Hepatocyte (in vitro differentiated cells): ENCODE measurements at regions not wholly inside any gene's neighbourhood (a gene's known extent, or its start where the extent isn't known, plus 50 kb on each side); places are given as distances from the start of the nearest gene placed in this dataset.

Experiments used
- DNase-seq: peaks from one replicate; pipeline ENCODE4 v3.0.0-alpha.2; 2016; ENCODE audit warnings: low spot score
- H2AFZ ChIP-seq: fragments of 200-600 bp; sonication (generic); 2 replicates; pipeline ENCODE4 v1.6.0; 2016; ENCODE audit warnings: antibody characterized with exemption, mild to moderate bottlenecking
- H3K27ac ChIP-seq: fragments of 200-600 bp; sonication (generic); 2 replicates; pipeline ENCODE4 v1.5.1; 2016; ENCODE audit warnings: mild to moderate bottlenecking
- H3K27me3 ChIP-seq: fragments of 200-600 bp; sonication (generic); 2 replicates; pipeline ENCODE4 v1.6.1; 2016
- H3K36me3 ChIP-seq: fragments of 200-600 bp; sonication (generic); replicated peaks from 2 replicates; pipeline ENCODE4 v1.5.1; 2016; ENCODE audit warnings: low read depth; ENCODE audit not compliant: insufficient read depth
- H3K4me1 ChIP-seq: fragments of 200-600 bp; sonication (generic); 2 replicates; pipeline ENCODE4 v1.5.1; 2016; ENCODE audit warnings: mild to moderate bottlenecking, moderate library complexity; ENCODE audit not compliant: insufficient read depth
- H3K4me2 ChIP-seq: fragments of 200-600 bp; sonication (generic); 2 replicates; pipeline ENCODE4 v1.6.0; 2016
- H3K4me3 ChIP-seq: fragments of 200-600 bp; sonication (generic); 2 replicates; pipeline ENCODE4 v1.5.1; 2016; ENCODE audit warnings: mild to moderate bottlenecking
- H3K79me2 ChIP-seq: fragments of 200-600 bp; sonication (generic); 2 replicates; pipeline ENCODE4 v1.6.0; 2017; ENCODE audit warnings: mild to moderate bottlenecking
- H3K9me2 ChIP-seq: fragments of 200-600 bp; sonication (generic); replicated peaks from 2 replicates; pipeline ENCODE4 v1.6.0; 2017; ENCODE audit warnings: mild to moderate bottlenecking; ENCODE audit not compliant: insufficient read depth
- H3K9me3 ChIP-seq: fragments of 200-600 bp; sonication (generic); 2 replicates; pipeline ENCODE4 v1.5.1; 2016; ENCODE audit warnings: low read depth, mild to moderate bottlenecking
- H4K20me1 ChIP-seq: fragments of 200-600 bp; sonication (generic); 2 replicates; pipeline ENCODE4 v1.6.0; 2016; ENCODE audit warnings: mild to moderate bottlenecking; ENCODE audit not compliant: insufficient read depth, poor library complexity, severe bottlenecking
- CTCF ChIP-seq: fragments of 200-600 bp; sonication (generic); IDR thresholded peaks from 2 replicates; pipeline ENCODE4 v1.5.1; 2016; ENCODE audit warnings: antibody characterized with exemption, mild to moderate bottlenecking; ENCODE audit not compliant: poor library complexity
- EZH2 ChIP-seq: fragments of 200-600 bp; sonication (generic); IDR thresholded peaks from 2 replicates; pipeline ENCODE4 v1.6.1; 2016; ENCODE audit warnings: antibody characterized with exemption, mild to moderate bottlenecking, borderline replicate concordance
- EZH2phosphoT487 ChIP-seq: fragments of 200-600 bp; sonication (generic); IDR thresholded peaks from one replicate; pipeline ENCODE4 v1.6.1; 2018; ENCODE audit warnings: antibody characterized with exemption, mild to moderate bottlenecking, low read depth, moderate library complexity; ENCODE audit not compliant: unreplicated experiment, severe bottlenecking
- WGBS: methylation state at CpG from one replicate; pipeline ENCODE4 v1.1.6; 2016; ENCODE audit warnings: low lambda C conversion rate; ENCODE audit errors: missing lambda C conversion rate; 5-methylcytosine and 5-hydroxymethylcytosine counted together

GRCh38 chr21:22764222-22764621 lies 1766.0 kb downstream of the NCAM2 start:
- Histone ChIP-seq H3K36me3 (no peaks in the 10 kb centered on the region), H3K79me2 (no peaks in the 10 kb centered on the region), H3K4me3 (no peak overlapping the region), H3K9me3 (no peaks in the 10 kb centered on the region), H3K4me1 (no peaks in the 10 kb centered on the region), H2AFZ (no peak overlapping the region), H3K4me2 (no peak overlapping the region), H3K9me2 (no peaks in the 10 kb centered on the region), H3K27ac (no peak overlapping the region), H3K27me3 (no peaks in the 10 kb centered on the region), H4K20me1 (no peaks in the 10 kb centered on the region)
- 77% methylated on average over 3 of the region's 3 CpGs for WGBS
- DNase-seq: no peak
- TF ChIP-seq EZH2: no peak
- no peak for TF ChIP-seq EZH2phosphoT487
- no peak for TF ChIP-seq CTCF

- no peaks in the 10 kb centered on the region for H3K27me3 ChIP-seq
- no peak overlapping the region for H3K4me3 ChIP-seq
- no peaks in the 10 kb centered on the region for H3K9me3 ChIP-seq
- DNase-seq: no peak
- no peaks in the 10 kb centered on the region for H3K9me2 ChIP-seq
- H3K36me3 ChIP-seq: no peaks in the 10 kb centered on the region
- H3K4me1 ChIP-seq: no peaks in the 10 kb centered on the region
- no peak overlapping the region for H3K27ac ChIP-seq
- no peak overlapping the region for H3K4me2 ChIP-seq
- no peaks in the 10 kb centered on the region for H3K79me2 ChIP-seq
- H4K20me1 ChIP-seq: no peaks in the 10 kb centered on the region
- WGBS: 80% methylated on average over 2 of the region's 2 CpGs
- no peak overlapping the region for H2AFZ ChIP-seq
- no peak for TF ChIP-seq CTCF
- no peak for TF ChIP-seq EZH2
- no peak for TF ChIP-seq EZH2phosphoT487
These were observed 1793.2 kb downstream of the NCAM2 start for GRCh38 chr21:22791376-22791775.

GRCh38 chr21:22791986-22792560 lies 1793.9 kb downstream of the NCAM2 start:
- no peaks in the 10 kb centered on the region for H3K27me3 ChIP-seq
- H3K4me2 ChIP-seq: no peak overlapping the region
- peak; percentile 84 for DNase-seq
- no peaks in the 10 kb centered on the region for H3K79me2 ChIP-seq
- no peak overlapping the region for H2AFZ ChIP-seq
- 0% methylated on average over 3 of the region's 3 CpGs for WGBS
- no peaks in the 10 kb centered on the region for H4K20me1 ChIP-seq
- no peak overlapping the region for H3K4me3 ChIP-seq
- H3K4me1 ChIP-seq: no peaks in the 10 kb centered on the region
- H3K36me3 ChIP-seq: no peaks in the 10 kb centered on the region
- H3K27ac ChIP-seq: no peak overlapping the region
- no peaks in the 10 kb centered on the region for H3K9me2 ChIP-seq
- H3K9me3 ChIP-seq: no peaks in the 10 kb centered on the region
- TF ChIP-seq EZH2 (no peak), CTCF (peak; percentile 93), EZH2phosphoT487 (no peak)

- no peak for DNase-seq
- no peaks in the 10 kb centered on the region for H3K9me2 ChIP-seq
- H3K27ac ChIP-seq: no peak overlapping the region
- no peaks in the 10 kb centered on the region for H3K27me3 ChIP-seq
- H3K4me3 ChIP-seq: no peak overlapping the region
- H3K36me3 ChIP-seq: no peaks in the 10 kb centered on the region
- WGBS: 85% methylated on average over 2 of the region's 2 CpGs
- no peak overlapping the region for H2AFZ ChIP-seq
- no peaks in the 10 kb centered on the region for H3K9me3 ChIP-seq
- no peaks in the 10 kb centered on the region for H3K4me1 ChIP-seq
- TF ChIP-seq EZH2 (no peak), CTCF (no peak), EZH2phosphoT487 (no peak)
- no peak overlapping the region for H3K4me2 ChIP-seq
- no peaks in the 10 kb centered on the region for H4K20me1 ChIP-seq
- H3K79me2 ChIP-seq: no peaks in the 10 kb centered on the region
These were observed 1796.9 kb downstream of the NCAM2 start for GRCh38 chr21:22795091-22795490.
